Stimulated activated CD4-positive, alpha-beta T cell treated with anti-CD3 and anti-CD28 coated beads, Interleukin-12 subunit alpha, Interleukin-12 subunit beta, amount 100 ng/mL, for 24 hours (primary cell): ENCODE measurements at regions not wholly inside any gene's neighbourhood (a gene's known extent, or its start where the extent isn't known, plus 50 kb on each side); places are given as distances from the start of the nearest gene placed in this dataset.
"Not testable (repeated sequence)": the region's sequence is repeated elsewhere in the genome, so short reads cannot be mapped to it uniquely, and the experiment has no call there.

Source experiments
- DNase-seq, 2 experiments: peaks; one replicate each; pipeline ENCODE4 v3.0.0-alpha.2; 2020; ENCODE audit warnings: low read depth in 2 of 2

DNA sequence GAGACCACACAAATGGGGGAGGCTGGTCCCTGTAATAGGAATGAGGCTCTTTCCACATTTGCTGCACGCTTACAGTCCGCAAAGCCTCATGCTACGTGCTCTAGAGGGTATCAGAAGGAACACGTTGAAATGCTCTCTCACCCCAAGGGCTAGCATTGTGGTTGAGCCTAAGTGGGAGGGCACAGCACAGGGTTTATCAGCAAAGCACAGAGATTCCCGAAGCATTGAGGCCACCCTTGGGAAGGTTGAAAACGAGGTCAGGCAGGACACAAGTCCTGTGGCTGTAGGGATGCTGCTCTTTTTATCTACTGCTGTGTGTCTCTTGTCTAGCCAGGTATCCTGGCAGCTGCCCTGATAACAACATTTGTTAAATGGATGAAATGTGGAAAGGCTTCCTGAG, 378.3 kb downstream of the EN1 start:
- no peak for DNase-seq

DNA sequence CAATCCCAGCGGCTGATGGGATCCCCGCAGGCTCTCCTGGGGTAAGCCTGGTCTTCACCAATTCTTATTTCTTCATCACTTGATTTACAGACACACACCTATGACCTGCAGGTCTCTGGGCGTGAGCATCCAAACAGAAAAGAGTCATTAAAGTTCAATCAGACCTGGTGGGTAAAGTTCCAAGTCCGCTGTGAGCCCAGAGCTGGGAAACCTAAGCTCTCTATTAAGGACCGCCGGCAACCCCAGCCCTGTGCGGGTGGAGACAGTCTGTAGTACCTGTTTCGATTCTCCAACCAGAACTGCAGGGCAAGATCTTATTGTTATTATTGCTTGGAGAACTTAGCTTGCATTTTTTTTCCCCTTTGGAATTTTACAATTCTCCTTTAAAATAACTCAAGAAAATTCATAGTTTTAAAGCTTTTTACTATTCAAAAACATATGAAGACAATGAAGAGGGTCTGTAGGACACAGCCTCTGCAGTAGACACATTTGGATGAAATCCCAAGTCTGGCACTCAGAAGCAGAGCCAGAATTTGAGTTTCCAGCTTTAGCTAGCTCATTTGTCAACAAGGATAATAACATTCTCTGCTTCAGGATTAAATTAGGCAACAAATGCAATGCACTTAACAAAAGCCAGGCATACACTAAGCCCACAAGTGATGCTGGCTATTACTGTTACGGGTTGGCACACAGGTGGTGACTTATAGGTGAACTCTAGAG, 376.4 kb downstream of the INSIG2 start:
- no peak for DNase-seq

DNA sequence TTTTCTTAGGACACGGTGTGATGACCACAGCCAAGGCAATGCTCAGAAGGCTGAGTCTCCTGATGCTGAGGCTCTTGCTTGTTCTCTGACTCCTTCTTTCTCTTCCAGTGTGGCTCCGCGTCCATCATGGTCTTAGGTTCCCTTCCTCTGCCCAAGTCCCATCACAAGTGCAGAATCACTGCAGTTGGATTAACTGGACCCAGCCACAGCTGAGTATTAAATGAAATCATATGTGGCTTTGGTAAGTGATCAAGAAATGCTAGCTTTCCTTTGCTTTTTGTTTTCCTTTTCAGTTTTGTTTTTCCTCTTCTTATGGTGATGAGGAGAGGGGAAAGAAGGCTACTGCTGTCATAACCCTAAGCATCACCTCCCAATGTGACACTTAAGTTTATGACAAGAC, 375.8 kb downstream of the INSIG2 start:
- DNase-seq = no peak

DNA sequence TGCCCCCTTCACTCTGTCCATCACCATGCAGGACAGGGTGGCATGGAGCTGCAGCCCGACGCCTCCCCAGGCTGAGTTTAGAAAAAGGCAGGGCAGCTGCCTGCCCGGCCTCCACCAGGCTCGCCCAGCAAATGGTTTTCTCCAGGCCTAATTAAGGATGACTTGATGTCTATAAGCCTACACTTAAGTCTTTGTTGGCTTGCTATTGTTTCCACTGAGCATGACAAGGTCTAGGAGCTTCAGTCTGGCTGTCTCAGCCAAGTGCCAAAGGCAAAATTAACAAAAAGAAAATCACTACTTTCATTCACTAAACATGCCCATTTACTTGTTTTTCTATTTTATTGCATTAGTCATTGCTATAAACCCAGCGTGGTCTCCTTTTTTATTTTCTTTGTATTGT, 372.2 kb downstream of the INSIG2 start:
- DNase-seq = no peak

DNA sequence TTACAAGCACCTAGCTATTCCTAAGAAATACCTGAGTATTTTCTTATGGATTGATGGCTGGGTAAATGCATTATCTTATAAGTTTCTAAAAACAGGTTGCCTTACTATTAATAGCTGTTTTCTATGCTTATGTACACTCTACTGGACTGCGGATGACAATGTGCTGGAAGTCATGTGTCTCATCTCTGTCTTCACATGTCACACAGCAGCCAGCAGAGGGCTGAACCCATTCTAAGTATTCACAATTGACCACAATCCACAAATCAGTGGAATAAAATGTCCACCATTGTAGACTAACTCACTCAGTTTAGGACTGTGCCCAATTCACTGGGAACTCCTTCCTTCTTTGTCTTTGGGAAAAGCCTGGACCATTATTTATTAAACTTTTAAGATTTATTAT, 371.2 kb downstream of the INSIG2 start:
- DNase-seq = no peak

DNA sequence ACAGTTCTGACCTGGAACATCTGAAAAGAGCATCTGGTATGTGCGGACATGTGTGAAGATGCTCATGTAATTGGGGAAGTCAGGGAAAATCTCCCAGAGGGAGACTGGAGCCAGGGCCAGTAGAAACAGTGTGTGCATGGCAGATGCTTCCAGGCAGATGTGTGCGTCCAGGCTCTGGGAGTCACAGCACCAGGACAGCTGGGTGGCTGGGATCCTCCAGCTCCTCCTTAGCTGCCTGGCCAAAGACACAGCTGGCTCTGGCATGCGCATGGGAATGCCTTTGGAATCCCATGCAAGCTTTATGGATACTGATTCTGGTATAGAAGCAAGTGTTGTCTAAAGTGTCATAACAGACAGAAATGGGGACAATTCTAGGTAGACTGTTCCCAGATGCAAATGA, 369.7 kb downstream of the INSIG2 start:
- no peak for DNase-seq

DNA sequence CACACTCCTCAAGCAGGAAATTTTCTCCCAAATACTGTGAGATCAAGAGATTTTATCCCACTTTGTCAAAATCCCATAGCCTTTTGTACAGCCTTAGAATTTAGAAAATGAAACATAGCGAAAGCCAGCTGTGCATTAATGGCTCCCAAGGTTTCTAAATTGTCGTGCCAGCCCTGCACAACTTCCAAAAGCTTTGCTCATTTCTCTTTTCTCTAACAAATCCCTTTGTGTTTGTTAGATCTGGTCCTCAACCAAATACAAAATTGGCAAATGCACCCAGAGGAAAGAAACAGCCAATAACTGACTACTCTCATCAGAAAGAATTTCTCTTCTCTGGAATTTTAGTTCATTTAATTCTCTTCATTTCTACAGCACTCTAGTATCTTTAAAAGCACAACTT, 361.1 kb downstream of the INSIG2 start:
- no peak for DNase-seq

DNA sequence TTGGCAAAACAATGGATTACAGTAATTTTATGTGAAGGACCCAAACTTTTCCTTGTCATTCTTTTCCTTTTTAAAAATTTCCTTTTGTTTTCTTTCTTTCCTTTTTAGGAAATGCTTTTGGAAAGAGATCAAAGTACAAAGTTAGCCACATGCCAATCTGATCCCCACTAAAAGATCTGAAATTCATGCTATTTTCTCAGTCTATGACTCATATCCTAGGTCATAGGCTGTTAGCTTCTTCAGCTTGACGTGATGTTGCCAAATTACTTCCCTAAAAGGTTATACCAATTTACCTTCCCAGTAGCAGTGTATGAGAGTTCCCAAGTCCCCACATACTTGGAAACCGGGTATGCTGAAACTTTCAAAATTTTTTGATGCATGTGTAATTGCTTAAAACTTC, 355.3 kb downstream of the INSIG2 start:
- DNase-seq = no peak

DNA sequence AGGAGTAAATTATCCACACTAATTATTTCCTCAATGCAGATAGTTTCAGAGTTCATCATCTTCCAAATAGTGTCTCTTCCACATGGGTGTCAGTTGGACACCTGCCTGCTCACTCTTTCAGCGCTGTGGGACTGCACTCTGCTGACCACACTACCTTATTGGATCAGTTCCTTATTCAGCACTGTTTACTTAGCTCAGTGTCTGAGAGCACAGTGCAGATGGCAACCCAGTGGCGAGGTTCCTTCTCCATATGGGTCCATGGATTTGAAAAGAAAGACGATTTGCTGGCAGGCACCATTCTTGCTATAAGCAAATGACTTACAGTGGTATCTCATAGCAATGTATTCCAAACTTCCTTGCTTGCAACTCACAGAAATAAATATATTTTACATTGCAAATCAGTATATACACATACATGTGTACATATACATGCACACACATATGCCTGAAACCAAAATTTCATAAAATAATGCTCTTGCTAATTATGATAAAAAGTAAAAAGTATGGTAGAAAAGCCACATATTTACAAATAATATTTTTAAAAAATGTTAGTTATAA, 354.8 kb downstream of the INSIG2 start:
- DNase-seq = no peak

DNA sequence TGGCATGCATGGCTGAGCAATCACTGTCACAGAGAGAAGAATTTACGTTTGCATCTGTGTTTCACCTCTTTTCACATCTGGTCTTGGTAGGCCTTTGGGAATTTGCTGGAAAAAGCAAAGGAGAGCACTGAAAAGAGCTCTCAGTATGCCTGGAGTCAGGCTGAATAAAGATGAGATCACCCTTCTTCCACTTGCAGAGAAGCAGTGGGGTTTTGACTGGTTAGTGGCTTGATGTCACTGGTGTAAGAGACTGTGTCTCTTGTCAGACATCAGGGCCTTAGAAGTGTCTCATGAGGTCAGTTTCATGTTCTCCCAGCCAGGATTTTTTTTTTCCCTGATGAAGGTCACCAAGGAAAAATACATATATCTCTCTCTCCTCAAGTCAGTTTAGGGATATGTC, 353.8 kb downstream of the INSIG2 start:
- no peak for DNase-seq

DNA sequence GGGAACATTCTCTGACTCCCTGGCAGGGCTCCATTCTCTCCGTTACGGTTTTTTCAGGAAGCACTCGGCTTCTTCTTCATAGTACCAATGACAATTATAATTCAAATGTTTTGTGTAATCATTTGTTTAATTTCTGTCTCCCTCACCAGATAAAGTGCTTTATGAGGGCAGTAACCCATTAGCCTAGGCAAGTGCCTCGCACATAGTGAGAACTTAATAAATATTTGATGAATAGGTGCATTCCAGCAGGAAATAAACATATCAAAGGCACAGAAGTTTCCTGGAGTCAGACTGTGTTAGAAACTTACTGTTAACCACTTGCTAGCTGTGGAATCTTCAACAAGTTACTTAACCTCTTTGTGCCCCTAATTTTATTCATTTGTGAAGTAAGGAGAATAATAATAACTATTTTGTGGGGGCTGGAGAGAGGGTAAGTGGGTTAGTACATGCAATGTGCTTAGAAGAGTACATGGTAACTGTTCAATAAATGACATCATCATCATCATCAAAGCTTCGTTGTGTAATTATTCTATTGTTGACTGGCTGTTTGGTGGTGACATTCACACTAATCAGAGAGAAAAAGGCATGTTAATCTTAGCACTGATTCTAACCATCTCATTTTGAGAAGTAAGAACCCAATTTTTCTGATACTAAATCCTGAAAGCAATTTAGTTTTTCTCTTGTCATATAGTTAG, 352.3 kb downstream of the INSIG2 start:
- no peak for DNase-seq

DNA sequence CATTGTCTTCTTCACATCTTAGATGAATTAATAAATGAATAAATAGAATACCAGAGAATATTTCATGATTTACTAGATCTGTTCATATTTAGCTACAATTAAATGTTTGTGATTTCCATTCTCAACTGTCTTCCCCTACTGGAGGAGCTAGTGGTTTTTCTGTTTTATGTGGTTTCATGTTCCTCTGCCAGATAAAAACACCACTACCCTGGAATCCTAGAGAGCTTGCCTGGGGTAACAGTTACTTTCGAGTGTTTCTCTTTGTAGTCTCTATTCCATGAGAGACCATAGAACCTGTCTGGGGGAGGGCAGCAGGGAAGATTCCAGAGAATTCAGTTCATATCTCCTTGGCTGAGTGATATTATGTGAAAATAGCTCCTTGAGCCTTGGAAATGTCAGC, 349.2 kb downstream of the INSIG2 start:
- DNase-seq = no peak

DNA sequence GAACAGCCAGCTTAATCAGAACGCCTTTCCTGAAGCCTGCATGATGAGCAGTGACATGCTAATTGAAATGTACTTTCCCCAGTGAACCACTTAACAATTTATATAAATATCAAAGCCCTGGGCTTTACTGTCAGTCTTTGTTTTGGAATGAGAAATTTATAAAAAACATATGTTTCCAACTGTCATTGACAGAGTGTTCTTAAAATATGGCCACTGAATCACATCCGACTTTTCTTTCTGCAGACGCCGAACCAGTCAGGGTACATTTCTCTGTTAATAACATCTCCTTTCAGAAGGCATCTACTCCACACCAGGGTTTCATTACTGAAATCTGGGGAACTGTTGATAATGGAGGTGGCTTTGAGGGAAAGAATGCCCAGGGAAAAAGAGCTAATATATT, 343.7 kb downstream of the INSIG2 start:
- DNase-seq = no peak

DNA sequence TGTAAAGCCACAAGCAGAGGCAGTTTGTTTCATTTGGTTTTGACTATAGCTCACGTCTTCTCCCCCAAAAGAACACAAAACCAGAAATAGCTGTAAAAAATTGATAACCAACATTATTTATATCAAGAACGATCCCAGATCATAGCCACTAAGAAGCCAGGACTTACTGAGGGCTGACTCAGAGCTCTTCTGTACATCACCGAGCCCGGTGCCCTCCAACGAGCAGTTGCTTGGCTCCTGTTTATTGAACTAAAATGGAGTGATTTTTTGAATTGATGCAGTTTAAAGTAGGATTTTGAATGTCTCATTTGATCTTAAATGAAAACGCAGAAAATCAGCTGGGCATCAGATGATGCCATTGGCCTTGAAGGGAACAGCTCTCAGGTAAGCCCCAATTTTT, 343.3 kb downstream of the INSIG2 start:
- DNase-seq = no peak

DNA sequence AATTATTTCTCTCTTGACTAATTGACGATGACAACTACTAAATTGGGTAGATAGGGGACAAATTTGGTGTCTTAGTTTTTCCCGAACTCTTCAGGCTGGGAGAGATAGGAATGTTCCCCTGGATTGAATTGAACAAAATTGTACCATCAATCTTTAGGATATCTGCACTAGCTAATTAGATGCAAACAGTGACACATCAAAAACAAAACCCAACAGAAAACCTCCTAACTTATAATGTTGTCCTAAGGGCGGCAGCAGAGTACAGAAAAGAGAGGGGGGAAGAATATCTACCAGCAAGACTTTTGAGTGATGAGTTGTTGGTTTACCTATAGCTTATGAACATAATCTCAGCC, 342.9 kb downstream of the INSIG2 start:
- no peak for DNase-seq

DNA sequence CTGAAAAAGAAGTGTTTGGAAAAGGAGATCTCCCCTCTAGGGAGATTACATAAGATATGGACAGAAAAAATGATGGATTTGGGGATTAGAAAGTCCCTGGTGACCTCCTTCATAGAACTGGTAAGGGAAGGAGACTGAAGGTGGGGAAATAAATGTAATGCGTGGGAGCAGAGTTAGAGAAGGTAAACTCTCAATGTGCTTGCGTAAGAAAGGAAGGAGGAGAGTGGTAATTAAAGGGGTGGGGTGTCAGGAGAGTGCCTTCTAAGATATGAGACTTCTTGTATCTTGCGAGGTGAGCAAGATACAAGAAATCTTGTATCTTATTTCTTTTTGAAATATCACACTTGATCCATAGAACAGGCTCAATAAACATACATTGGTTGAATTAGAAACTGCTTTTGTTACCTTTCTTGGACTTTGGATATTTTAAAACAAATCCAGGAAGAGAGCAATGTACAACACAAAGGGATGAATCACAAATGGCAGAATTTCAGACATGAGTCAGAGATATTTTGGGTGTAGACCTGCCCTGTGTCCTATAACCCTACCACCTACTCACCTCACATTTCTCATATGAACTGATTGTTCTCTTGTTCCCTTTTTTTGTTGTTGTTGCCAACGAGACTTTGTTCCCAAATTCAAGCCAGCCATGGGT, 342.4 kb downstream of the INSIG2 start:
- no peak for DNase-seq

DNA sequence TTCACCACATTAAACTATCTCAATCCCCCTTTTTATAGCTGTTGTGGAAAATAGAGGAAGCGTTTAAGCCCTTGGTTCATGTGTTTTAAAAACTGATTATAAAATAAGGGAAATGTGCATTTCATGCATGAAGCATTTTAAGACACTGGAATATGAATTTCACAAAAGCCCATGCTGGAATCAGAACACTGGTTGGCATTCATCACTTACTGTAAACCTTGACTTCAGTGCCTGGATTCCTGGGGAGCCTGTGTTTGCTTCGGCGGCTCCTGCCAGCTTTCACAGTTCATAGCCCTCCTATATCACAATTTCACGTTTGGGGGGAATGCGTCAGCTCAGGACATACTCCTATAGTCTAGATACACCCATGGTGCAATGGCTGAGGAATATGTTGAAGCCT, 336.9 kb downstream of the INSIG2 start:
- DNase-seq = no peak

DNA sequence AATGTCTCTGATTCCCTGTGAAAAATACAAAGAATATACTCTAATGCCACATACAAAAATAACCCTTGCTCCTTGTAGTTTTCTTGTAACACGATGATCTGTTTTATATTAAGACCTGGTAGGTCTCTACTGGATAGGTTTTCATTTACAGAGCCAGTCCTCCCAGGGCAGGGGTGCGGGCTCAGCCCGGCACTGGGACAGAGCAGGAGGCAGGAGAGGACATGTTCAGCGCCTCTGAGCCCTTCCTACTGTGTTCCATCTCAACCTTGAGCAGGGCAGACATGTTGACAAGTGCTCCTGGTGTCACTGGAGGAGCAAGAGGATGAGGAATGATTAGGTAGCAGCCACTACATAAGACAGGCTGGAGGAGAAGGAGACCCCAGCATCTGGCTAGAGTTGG, 335.5 kb downstream of the INSIG2 start:
- no peak for DNase-seq

DNA sequence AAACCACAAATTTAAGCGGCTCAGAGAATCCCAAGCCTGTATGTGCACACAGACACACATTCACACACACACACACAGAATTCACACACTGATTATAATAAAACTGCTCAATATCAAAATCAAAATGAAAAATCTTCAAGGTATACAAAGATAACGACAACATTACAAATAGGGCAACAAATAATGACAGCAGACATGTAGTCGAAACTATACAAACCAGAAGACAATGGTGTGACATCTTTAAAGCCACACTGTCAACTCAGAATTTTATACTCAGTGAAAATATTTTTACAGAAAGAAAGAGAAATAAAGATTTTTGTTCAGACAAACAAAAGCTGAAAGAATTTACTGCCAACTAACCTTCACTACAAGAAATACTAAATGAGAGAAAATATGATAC, 333.4 kb downstream of the INSIG2 start:
- DNase-seq = no peak

DNA sequence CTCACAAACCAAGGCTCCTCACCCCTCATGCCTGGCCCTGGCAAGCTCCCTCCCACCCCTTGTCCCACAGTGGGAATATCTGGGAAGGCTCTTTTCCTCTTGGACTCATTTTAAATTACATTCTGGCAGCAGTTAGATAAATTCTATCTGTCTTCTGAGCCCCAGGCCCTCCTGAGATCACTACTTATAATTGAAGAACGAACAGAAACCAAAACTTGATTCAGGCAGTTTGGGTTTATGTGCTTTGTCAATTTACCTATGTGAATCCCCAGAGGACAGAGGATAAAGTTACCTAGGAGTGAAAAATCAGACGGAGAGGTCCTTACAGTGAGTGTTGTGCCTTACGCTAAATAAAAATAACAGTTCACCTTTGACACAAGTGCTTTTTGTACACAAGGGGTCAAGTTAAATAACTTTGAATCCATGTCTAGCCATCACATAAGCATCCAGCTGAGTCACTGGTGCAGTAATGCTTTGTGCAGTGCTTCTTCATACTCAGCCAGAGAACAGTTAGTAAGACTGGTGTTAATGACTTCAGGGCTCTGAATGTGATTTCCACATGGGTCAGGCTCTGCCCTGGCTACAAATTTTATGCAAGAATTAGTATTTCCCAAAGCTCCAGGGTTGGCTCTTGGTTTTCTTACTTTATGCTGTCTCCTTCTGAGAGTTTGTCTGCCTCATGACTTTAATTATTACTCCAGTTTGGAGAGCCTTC, 329.3 kb downstream of the INSIG2 start:
- DNase-seq = no peak

DNA sequence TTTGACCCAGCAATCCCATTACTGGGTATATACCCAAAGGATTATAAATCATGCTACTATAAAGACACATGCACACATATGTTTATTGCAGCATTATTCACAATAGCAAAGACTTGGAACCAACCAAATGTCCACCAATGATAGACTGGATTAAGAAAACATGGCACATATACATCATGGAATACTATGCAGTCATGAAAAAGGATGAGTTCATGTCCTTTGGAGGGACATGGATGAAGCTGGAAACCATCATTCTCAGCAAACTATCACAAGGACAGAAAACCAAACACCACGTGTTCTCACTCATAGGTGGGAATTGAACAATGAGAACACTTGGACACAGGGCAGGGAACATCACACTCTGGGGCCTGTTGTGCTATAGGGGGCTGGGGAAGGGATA, 326.9 kb downstream of the INSIG2 start:
- DNase-seq = not testable (repeated sequence)

DNA sequence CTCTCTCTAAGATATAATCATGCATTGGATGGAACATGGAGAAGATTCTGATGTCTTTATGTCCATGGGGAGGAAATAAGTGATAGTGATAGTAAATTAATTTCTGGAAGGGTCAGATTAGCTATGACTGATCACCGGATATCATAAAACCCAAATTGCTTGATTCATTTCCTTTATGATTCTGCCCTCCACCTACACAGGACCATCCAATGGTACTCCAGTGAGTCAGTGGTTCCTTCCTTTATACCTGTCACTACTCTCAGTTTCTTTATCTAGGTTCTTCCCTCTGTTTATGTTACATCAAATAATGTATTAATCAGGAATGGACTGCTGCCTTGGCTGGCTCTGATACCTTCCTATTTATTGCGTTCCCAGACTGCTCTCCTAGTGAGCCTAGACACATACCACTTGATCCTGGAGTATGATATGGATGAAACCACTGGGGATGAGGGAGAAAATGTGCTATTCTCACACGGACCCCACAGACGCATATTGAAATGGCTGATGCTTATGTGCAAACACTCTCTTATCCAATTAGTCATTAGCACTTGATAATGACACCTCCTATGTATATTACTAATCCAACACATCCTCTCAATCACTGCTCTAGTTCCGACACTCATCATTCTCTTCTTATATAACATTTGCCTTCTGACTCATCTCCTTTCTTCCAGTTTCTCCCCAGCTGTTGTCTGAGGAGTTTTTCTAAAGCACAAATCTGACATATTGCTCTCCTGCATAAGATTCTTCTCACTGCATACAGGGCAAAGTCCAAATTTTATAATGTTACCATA, 315.6 kb downstream of the INSIG2 start:
- DNase-seq = no peak
